Natural killer cell treated with Interleukin-12 subunit alpha and Interleukin-12 subunit beta and Interleukin-15 and Interleukin-18, amount 100 ng/mL, for 72 hours (primary cell): ENCODE measurements at regions not wholly inside any gene's neighbourhood (a gene's known extent, or its start where the extent isn't known, plus 50 kb on each side); places are given as distances from the start of the nearest gene placed in this dataset.
"Not testable (repeated sequence)": the region's sequence is repeated elsewhere in the genome, so short reads cannot be mapped to it uniquely, and the experiment has no call there.

Experiments
- ATAC-seq, 2 donors: fragments of 150-1000 bp; cut with Tn5 transposase in 1 of 2; sonication (Bioruptor Pico), chemical (Tn5 transposase) in 1 of 2; 2 replicates each; pipeline ENCODE4 v1.10.0; 2021
- DNase-seq: peaks from one replicate; pipeline ENCODE4 v3.0.0; 2022; ENCODE audit warnings: low spot score
- H3K27ac Mint-ChIP-seq, 2 donors: 1 replicate in 1 of 2; 2 replicates in 1 of 2; pipeline ENCODE4 v1.8.0; 2022; ENCODE audit warnings: mixed read lengths in 2 of 2, mild to moderate bottlenecking in 1 of 2, moderate library complexity in 1 of 2
- H3K27me3 Mint-ChIP-seq, 2 donors: 1 replicate in 1 of 2; 2 replicates in 1 of 2; pipeline ENCODE4 v1.8.0; 2022; ENCODE audit warnings: mixed read lengths in 2 of 2
- H3K36me3 Mint-ChIP-seq: one replicate; pipeline ENCODE4 v1.8.0; 2022; ENCODE audit warnings: mixed read lengths
- H3K4me1 Mint-ChIP-seq, 2 donors: 1 replicate in 1 of 2; 2 replicates in 1 of 2; pipeline ENCODE4 v1.8.0; 2022; ENCODE audit warnings: low read depth in 2 of 2, mixed read lengths in 2 of 2, mild to moderate bottlenecking in 1 of 2
- H3K4me3 Mint-ChIP-seq: one replicate; pipeline ENCODE4 v1.8.0; 2022; ENCODE audit warnings: mixed read lengths
- H3K9me3 Mint-ChIP-seq: 2 replicates; pipeline ENCODE4 v1.8.0; 2022; ENCODE audit warnings: mixed read lengths

GRCh38 chr5:102154791-102155605 is 141.1 kb downstream of the SLCO4C1 start:
- H3K36me3 Mint-ChIP-seq, DNase-seq, H3K27ac Mint-ChIP-seq, H3K27me3 Mint-ChIP-seq, H3K4me1 Mint-ChIP-seq, H3K9me3 Mint-ChIP-seq: not testable (repeated sequence)
- ATAC-seq = peak; percentile 72 to 75
- H3K4me3 Mint-ChIP-seq = peak overlapping the region; percentile 66

DNA sequence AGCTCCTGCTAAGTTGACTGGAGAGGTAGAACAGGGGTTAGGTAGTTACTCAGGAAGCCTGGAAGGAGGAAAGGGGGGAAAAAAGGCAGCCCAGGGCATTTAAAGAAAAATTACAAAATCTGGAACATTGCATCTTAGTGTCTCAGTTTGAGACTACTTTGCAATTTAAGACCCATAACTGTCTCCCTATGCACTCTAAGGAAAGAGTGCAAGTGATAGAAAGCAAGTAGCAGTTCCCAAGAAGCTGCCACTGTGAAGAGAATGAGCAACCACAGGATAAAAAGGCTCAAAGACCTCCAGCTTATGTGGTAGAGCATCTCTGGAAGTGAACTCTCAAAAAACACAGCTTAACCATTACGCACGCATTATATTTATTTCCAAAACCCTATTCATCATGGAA is 141.8 kb downstream of the SLCO4C1 start:
- DNase-seq (no peak), ATAC-seq (no peak)
- H3K27me3 Mint-ChIP-seq = peaks cover 0 to 4% of the 10 kb centered on the region in 2 donors
- H3K36me3 Mint-ChIP-seq = no peaks in the 10 kb centered on the region
- H3K4me1 Mint-ChIP-seq = no peaks in the 10 kb centered on the region
- peak overlapping the region; percentile 66 for H3K4me3 Mint-ChIP-seq
- H3K27ac Mint-ChIP-seq = no peak overlapping the region
- no peaks in the 10 kb centered on the region for H3K9me3 Mint-ChIP-seq

DNA sequence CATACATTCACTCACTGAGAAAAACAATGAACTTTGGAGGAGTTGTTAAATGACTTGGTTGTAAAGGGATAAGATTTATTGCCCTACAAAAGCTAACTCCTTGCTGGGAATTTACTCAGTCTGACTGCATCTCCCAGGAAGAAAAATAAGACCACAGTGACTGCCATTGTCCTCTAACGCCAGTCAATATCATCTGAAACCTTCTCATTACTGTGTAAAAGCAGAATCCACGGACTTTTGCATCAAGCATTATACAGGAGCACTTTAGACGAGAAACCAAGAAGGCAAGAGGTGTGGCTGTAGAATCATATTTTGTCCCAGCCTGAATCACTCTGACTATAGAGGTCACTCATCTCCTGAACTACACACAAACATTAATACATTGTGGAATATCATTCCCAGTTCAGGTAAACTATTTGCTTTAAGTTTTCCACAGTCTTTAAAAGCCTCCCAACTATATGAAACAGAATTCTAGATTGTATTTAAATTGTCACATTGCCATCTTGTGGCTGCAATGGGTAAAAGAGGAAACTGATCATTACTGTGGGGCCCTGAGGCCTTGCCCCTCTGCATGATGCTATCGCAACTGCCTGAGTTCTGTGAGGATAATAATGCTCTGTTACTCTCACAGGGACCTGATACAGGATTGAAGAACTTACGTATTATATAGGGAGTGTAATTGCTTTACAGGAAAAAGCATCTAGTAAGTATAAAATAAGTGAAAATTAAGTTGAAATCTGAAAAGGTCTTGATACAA is 142.9 kb downstream of the SLCO4C1 start:
- Mint-ChIP-seq H3K27me3 (peaks cover 0 to 4% of the 10 kb centered on the region in 2 donors), H3K36me3 (no peaks in the 10 kb centered on the region), H3K27ac (no peak overlapping the region), H3K4me3 (peak overlapping the region; percentile 49), H3K4me1 (no peaks in the 10 kb centered on the region), H3K9me3 (no peaks in the 10 kb centered on the region)
- DNase-seq = no peak
- ATAC-seq = peak in 1 of 2 donors; percentile 56

DNA sequence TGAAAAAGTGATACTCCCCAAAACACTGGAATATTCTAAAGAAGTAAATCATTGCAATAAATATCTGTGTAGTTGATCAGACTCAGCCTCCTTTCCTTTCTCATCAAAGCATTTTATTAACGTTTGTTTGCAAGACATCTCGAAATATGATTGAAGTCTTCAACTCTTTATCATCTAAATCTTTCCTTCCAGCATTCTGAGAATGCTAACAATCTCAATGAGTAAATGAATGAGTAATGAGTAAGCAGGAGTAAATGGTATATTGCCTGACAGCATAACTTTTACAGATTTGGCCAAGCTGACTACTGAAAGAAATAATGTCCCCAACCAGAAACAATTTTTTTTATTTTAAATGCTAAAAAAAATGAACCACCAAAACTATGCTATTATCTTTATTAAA is 157.1 kb downstream of the SLCO4C1 start:
- Mint-ChIP-seq H3K4me1 (no peaks in the 10 kb centered on the region), H3K4me3 (no peak overlapping the region), H3K27me3 (no peaks in the 10 kb centered on the region), H3K27ac (no peak overlapping the region), H3K36me3 (no peaks in the 10 kb centered on the region), H3K9me3 (no peaks in the 10 kb centered on the region)
- no peak for ATAC-seq
- DNase-seq = no peak

DNA sequence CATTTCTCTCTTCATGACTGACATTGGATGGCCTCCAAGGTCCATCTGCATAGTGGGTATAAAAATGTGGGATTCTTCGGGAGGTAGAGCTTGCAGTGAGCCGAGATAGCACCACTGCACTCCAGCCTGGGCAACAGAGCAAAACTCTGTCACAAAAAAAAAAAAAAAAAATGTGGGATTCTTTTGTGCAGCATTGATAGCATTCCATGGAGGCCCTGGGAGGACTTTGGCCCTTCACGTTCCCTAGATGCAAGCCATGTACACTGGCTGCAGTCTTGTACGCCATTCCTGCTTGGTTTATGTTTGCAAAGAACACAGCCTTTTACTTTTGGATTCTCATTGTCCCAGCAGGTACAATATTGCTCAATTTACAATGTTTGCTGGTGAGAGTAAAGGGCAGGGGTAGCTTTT is 157.8 kb downstream of the SLCO4C1 start:
- Mint-ChIP-seq H3K9me3 (no peaks in the 10 kb centered on the region), H3K4me3 (no peak overlapping the region)
- no peak for ATAC-seq

GRCh38 chr5:102130890-102131289 is 165.2 kb downstream of the SLCO4C1 start:
- Mint-ChIP-seq H3K27ac (no peak overlapping the region), H3K9me3 (no peaks in the 10 kb centered on the region), H3K36me3 (no peaks in the 10 kb centered on the region), H3K4me1 (no peaks in the 10 kb centered on the region), H3K27me3 (peaks cover 0 to 4% of the 10 kb centered on the region in 2 donors), H3K4me3 (no peak overlapping the region)
- DNase-seq (no peak), ATAC-seq (no peak)

More for the DNA sequence above, 157.8 kb downstream of the SLCO4C1 start:
- no peak overlapping the region for H3K27ac Mint-ChIP-seq
- no peaks in the 10 kb centered on the region for H3K4me1 Mint-ChIP-seq
- no peaks in the 10 kb centered on the region for H3K27me3 Mint-ChIP-seq
- no peaks in the 10 kb centered on the region for H3K36me3 Mint-ChIP-seq
- no peak for DNase-seq

GRCh38 chr5:102130386-102130785 is 165.7 kb downstream of the SLCO4C1 start:
- DNase-seq (no peak), ATAC-seq (no peak)
- H3K27ac Mint-ChIP-seq = no peak overlapping the region
- H3K9me3 Mint-ChIP-seq = no peaks in the 10 kb centered on the region
- peaks cover 0 to 7% of the 10 kb centered on the region in 2 donors for H3K27me3 Mint-ChIP-seq
- no peaks in the 10 kb centered on the region for H3K36me3 Mint-ChIP-seq
- no peak overlapping the region for H3K4me3 Mint-ChIP-seq
- H3K4me1 Mint-ChIP-seq = no peaks in the 10 kb centered on the region

DNA sequence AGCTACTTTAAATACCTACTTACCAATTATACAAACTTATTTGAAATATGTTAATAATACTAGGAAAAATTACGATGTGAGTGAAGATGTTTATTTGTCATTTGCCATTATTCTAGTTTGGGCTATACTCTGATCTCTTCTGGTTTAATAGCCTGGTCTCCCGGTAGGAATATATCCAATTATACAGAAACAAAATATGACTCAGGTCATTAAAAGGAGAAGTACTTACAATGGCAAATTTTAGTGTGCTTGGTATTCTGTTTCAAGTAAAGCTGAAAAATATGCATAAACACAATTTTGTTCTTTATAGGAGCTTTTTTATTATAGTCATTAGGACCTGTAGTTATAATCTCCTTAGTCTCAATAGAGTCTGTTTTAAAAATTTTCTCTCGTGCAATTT is 176.8 kb downstream of the SLCO4C1 start:
- H3K9me3 Mint-ChIP-seq = no peaks in the 10 kb centered on the region
- no peak overlapping the region for H3K27ac Mint-ChIP-seq
- H3K4me3 Mint-ChIP-seq = no peak overlapping the region
- DNase-seq = no peak
- H3K27me3 Mint-ChIP-seq = no peaks in the 10 kb centered on the region
- no peak for ATAC-seq
- no peaks in the 10 kb centered on the region for H3K36me3 Mint-ChIP-seq
- no peaks in the 10 kb centered on the region for H3K4me1 Mint-ChIP-seq

- no peak for DNase-seq
- no peaks in the 10 kb centered on the region for H3K4me1 Mint-ChIP-seq
- H3K27ac Mint-ChIP-seq = no peak overlapping the region
- H3K27me3 Mint-ChIP-seq = no peaks in the 10 kb centered on the region
- no peak overlapping the region for H3K4me3 Mint-ChIP-seq
- H3K9me3 Mint-ChIP-seq = no peaks in the 10 kb centered on the region
- no peak for ATAC-seq
- no peaks in the 10 kb centered on the region for H3K36me3 Mint-ChIP-seq
Observed at GRCh38 chr5:102115736-102116135, 180.3 kb downstream of the SLCO4C1 start.

GRCh38 chr5:102114525-102115069 is 181.5 kb downstream of the SLCO4C1 start:
- H3K4me3 Mint-ChIP-seq = no peak overlapping the region
- no peak overlapping the region for H3K27ac Mint-ChIP-seq
- no peaks in the 10 kb centered on the region for H3K27me3 Mint-ChIP-seq
- ATAC-seq (no peak), DNase-seq (no peak)
- H3K4me1 Mint-ChIP-seq = no peaks in the 10 kb centered on the region
- no peaks in the 10 kb centered on the region for H3K9me3 Mint-ChIP-seq
- no peaks in the 10 kb centered on the region for H3K36me3 Mint-ChIP-seq

DNA sequence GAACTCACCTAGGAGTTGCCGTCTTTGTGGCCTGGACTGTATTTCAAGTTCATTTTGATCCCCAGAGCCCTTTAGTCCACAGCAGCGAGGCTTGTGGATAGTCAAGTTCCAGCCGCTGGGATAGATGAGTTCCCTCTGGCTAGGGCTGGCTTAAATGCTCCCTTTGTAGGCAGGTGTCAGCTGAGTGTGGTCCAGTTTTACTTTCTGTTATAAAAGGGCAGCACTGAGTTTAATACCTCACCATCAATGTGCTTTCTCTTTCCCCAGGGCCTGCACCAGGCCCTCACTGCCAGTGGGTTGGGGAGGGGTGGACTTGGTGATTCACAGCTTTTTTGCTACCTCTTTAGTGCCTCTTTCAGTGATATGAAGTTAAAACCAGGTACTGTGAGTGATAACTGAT is 188.2 kb downstream of the SLCO4C1 start:
- no peak for ATAC-seq
- Mint-ChIP-seq H3K27ac (no peak overlapping the region), H3K27me3 (no peaks in the 10 kb centered on the region), H3K36me3 (no peaks in the 10 kb centered on the region), H3K4me1 (peaks cover 0 to 3% of the 10 kb centered on the region in 2 donors), H3K9me3 (no peaks in the 10 kb centered on the region), H3K4me3 (no peak overlapping the region)
- no peak for DNase-seq

DNA sequence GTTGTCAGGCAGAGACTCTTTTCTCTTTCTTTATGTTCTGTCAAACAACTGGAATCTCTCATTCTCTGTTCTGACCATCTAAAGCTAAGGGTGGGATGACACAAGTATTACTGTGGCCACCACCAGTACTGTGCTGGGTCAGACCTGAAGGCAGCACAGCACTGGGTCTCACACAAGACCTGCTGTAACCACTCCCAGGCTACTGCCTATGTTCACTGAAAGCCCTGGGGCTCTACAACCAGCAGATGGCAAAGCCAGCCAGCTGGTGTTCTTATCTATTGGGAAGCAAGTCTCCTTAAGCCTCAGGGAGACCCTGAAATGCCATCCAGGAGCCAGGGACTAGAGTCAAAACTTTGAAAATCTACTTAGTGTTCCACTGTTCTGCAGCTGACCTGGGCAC is 189.5 kb downstream of the SLCO4C1 start:
- peaks cover 0 to 3% of the 10 kb centered on the region in 2 donors for H3K4me1 Mint-ChIP-seq
- no peak overlapping the region for H3K4me3 Mint-ChIP-seq
- DNase-seq (no peak), ATAC-seq (no peak)
- no peak overlapping the region for H3K27ac Mint-ChIP-seq
- no peaks in the 10 kb centered on the region for H3K27me3 Mint-ChIP-seq
- H3K36me3 Mint-ChIP-seq = no peaks in the 10 kb centered on the region
- H3K9me3 Mint-ChIP-seq = no peaks in the 10 kb centered on the region

- no peak for DNase-seq
- Mint-ChIP-seq H3K4me1 (peaks cover 0 to 3% of the 10 kb centered on the region in 2 donors), H3K36me3 (no peaks in the 10 kb centered on the region), H3K9me3 (no peaks in the 10 kb centered on the region), H3K4me3 (no peak overlapping the region), H3K27me3 (peaks cover 0 to 3% of the 10 kb centered on the region in 2 donors), H3K27ac (no peak overlapping the region)
- no peak for ATAC-seq
Observed at GRCh38 chr5:102099766-102100331, 196.2 kb downstream of the SLCO4C1 start.

DNA sequence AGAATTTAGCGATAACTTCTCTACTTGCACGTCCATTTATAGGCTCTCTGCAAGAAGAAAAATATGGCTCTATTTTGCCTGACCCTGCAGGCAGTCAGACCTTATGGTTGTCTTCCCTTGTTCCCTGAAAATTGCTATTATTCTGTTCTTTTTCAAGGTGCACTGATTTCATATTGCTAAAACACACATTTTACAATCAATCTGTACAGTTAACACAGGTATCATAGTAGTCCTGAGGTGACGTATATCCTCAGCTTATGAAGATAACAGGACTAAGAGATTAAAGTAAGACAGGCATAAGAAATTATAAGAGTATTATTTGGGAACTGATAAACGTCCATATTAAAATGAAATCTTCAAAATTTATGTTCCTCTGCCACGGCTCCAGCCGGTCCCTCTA is 197.0 kb downstream of the SLCO4C1 start:
- H3K4me1 Mint-ChIP-seq, H3K36me3 Mint-ChIP-seq, H3K9me3 Mint-ChIP-seq, H3K27ac Mint-ChIP-seq, DNase-seq, ATAC-seq, H3K27me3 Mint-ChIP-seq, H3K4me3 Mint-ChIP-seq: not testable (repeated sequence)
